ENCODE measurements at regions not wholly inside any gene's neighbourhood (a gene's known extent, or its start where the extent isn't known, plus 50 kb on each side); places are given as distances from the start of the nearest gene placed in this dataset.

DNA sequence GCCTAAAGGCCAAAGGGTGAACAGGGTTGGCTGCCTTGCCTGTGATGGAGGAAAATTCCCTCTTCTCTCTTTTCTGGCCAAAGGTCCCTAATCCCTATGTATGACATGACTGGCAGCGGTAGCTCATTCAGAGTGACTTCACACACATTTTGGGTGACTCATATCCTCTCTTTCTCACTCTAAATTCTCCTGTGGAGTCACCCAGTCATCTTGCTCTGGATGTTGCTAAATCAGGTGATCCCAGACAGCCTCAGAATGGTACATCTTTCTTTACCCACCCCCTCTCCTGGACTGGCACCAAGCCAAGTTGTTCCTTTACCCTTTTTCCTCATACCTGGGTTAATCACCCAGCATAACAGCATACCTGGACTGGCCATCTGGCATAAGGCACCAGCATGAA lies 77.2 kb downstream of the NEURL3 start:
- TF ChIP-seq, protein P1, sequence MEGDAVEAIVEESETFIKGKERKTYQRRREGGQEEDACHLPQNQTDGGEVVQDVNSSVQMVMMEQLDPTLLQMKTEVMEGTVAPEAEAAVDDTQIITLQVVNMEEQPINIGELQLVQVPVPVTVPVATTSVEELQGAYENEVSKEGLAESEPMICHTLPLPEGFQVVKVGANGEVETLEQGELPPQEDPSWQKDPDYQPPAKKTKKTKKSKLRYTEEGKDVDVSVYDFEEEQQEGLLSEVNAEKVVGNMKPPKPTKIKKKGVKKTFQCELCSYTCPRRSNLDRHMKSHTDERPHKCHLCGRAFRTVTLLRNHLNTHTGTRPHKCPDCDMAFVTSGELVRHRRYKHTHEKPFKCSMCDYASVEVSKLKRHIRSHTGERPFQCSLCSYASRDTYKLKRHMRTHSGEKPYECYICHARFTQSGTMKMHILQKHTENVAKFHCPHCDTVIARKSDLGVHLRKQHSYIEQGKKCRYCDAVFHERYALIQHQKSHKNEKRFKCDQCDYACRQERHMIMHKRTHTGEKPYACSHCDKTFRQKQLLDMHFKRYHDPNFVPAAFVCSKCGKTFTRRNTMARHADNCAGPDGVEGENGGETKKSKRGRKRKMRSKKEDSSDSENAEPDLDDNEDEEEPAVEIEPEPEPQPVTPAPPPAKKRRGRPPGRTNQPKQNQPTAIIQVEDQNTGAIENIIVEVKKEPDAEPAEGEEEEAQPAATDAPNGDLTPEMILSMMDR (conservative IDR thresholded peaks at IDR 0.05; ENCODE audit: low read depth, low read length): no peak
- no peak for TF ChIP-seq EZH2phosphoT487 (IDR thresholded peaks at IDR 0.05; ENCODE audit: borderline replicate concordance, low read length)

Measured in PC-3 (cell line).